ENCODE measurements at regions not wholly inside any gene's neighbourhood (a gene's known extent, or its start where the extent isn't known, plus 50 kb on each side); places are given as distances from the start of the nearest gene placed in this dataset.

DNA sequence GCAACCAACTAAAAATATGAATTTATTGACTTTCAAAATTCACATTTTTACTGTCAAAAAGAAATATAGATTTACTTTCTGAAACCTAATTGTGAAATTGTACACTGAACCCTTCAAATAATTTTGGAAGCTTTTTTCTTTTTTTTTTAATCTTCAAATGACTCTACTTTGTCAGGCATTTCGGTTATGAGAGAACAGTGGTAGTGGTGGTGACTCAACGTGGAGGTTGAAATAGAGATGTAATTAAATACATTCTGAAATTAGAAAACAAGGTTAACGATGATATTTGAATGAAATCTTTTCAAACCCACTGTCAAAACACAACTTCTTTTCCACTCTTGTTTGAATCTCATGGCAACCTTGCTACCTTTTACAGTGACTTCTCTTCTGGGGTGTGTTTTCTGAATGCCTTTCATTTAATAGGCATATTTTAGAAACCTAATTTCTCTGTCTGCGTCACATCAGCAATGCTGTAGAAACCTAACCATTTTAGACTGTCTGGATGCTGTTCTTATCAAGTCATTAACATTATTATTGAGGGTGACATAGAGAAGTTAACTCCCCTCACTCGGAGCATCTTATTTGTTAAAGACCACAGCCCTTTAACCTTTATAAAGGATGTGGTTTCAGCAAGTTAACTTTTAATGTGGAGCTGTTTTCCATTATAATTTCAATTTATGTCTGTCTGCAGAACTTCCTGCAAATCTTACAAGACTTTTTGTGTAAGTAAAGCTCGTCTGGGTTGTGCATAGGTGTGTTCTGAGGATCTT, 136.8 kb downstream of the PCDH7 start:
- DNase-seq (ENCODE audit: low spot score) = no peak
- no peak for ATAC-seq (ENCODE audit: low FRiP score)
- TF ChIP-seq, protein P1, sequence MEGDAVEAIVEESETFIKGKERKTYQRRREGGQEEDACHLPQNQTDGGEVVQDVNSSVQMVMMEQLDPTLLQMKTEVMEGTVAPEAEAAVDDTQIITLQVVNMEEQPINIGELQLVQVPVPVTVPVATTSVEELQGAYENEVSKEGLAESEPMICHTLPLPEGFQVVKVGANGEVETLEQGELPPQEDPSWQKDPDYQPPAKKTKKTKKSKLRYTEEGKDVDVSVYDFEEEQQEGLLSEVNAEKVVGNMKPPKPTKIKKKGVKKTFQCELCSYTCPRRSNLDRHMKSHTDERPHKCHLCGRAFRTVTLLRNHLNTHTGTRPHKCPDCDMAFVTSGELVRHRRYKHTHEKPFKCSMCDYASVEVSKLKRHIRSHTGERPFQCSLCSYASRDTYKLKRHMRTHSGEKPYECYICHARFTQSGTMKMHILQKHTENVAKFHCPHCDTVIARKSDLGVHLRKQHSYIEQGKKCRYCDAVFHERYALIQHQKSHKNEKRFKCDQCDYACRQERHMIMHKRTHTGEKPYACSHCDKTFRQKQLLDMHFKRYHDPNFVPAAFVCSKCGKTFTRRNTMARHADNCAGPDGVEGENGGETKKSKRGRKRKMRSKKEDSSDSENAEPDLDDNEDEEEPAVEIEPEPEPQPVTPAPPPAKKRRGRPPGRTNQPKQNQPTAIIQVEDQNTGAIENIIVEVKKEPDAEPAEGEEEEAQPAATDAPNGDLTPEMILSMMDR (IDR thresholded peaks at IDR 0.05) = no peak

DNA sequence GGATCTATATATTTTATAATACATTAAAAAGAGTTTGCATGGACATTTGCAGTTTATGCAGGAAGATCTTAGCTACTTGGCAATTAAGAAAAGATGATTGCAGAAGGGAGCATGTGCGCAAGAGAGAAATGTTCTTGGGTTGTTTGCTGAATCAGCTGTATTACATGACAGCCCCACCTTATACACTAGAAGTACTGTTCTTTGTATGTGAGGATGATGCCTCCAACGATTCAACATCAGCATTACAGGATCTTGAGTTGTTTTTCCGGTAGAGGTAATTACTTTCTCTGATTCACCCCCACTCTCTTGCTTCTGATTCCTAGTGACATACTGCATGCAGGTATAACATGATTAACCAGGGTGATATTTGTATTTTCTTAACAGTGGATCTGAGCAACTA, 140.8 kb downstream of the PCDH7 start:
- ATAC-seq (ENCODE audit: low FRiP score) (no peak), DNase-seq (ENCODE audit: low spot score) (no peak)
- TF ChIP-seq, protein P1 (IDR thresholded peaks at IDR 0.05) = no peak

DNA sequence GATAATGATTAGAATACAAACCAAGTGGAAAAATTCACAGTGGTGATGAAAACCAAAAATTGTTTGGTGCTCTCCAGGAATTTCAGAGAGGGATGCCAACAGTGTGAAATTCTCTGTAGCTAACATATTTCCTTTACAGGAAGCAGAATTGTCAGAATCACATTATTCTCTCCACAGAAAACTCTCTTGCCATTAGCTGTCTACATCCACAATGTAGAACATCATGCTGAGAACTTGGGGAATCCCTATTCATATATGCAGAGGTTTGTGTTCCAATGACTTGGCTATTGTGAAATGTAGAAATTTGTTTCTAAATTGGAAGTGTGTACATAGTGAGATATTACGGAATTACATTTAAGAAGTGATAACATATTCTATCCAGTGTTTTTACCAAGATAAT, 142.0 kb downstream of the PCDH7 start:
- ATAC-seq (ENCODE audit: low FRiP score) (no peak), DNase-seq (ENCODE audit: low spot score) (no peak)
- TF ChIP-seq, protein P1 (IDR thresholded peaks at IDR 0.05) = no peak

DNA sequence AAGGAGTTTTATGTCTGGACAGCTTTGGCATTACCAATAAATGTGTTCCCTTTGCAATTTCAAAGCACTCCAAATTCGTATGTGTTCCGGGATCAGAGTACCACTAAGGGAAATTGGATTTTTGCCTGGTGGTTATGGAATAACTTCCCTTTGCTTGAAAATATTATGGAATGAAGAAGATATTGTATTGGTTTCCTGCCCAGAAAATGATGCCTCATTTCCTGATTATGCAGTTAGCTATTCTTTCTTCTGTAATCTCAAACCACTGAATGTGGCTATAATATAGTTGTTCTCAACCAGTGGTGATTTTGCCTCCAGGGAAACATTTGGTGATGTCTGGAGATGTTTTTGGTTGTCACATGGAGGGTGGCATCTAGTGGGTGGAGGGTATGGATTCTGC, 142.9 kb downstream of the PCDH7 start:
- DNase-seq (ENCODE audit: low spot score) (no peak), ATAC-seq (ENCODE audit: low FRiP score) (no peak)
- TF ChIP-seq, protein P1 (IDR thresholded peaks at IDR 0.05) = no peak

DNA sequence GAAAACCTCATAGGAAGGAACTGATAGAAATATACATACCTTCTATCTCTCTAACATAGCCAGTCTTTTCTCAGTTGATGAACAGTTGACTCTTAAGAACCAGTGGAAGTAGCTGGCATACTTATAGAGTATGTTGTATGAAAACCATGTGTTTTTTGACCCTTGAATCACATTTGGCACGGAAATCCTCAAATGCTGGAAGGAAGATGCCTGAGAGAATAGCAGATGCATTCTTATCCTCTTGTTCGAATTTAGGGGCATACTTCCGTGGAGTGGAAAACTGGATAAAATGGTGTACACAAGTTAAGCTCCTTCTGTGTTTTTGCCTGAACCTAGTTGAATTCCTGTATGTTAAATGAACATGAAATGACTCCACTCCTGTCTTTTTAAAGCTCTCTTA, 145.5 kb downstream of the PCDH7 start:
- TF ChIP-seq, protein P1 (IDR thresholded peaks at IDR 0.05) = no peak
- DNase-seq (ENCODE audit: low spot score) (no peak), ATAC-seq (ENCODE audit: low FRiP score) (no peak)

DNA sequence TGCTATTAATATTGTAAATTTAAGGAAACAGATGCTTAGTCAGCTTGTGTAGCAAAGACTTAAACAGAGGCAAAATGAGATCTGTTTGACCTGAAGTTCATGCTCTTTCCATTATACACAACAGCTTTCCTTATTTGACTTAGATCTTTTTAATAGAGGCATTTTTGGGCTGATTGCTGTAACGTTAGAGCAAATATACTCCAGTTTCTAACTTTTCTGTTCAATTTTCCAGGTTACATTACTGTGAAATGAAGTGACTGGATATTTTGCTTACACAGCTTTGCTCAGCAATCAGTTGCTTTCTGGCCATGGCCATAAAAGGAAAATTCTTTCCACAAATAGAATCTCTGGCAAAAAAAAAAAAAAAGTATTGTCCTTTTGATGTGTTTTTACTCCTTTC, 146.2 kb downstream of the PCDH7 start:
- TF ChIP-seq, protein P1 (IDR thresholded peaks at IDR 0.05) = no peak
- no peak for ATAC-seq (ENCODE audit: low FRiP score)
- no peak for DNase-seq (ENCODE audit: low spot score)

DNA sequence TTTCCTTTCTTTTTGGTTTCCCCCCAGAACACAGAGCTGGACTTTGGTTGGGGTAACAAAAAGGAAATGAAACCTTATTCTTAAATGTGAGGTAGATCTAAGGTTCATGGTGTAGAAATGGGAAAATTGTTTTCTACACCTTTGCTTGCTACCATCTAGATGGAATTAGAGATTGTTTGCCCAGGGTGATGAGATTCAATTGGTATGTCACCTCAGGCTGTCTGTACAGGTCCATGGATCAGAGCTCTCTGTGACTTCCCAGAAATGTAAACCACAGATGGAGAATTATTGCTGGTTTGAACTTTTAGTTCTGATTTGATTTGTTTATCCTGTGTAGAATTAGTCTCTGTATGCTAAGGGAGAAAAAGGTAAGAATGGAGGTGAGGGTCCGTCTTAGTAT, 146.7 kb downstream of the PCDH7 start:
- ATAC-seq (ENCODE audit: low FRiP score) = no peak
- no peak for DNase-seq (ENCODE audit: low spot score)
- TF ChIP-seq, protein P1 (IDR thresholded peaks at IDR 0.05) = no peak

All from omental fat pad (tissue), 3 donors.